Epithelial cell of prostate (primary cell): ENCODE measurements at regions not wholly inside any gene's neighbourhood (a gene's known extent, or its start where the extent isn't known, plus 50 kb on each side); places are given as distances from the start of the nearest gene placed in this dataset.
A peak's percentile ranks its signal among the peaks of the same experiment; 100 is the strongest.
"Not testable (repeated sequence)": the region's sequence is repeated elsewhere in the genome, so short reads cannot be mapped to it uniquely, and the experiment has no call there.

ENCODE experiments used
- DNase-seq: peaks from one replicate; pipeline ENCODE4 v3.0.0-alpha.2; 2011; ENCODE audit warnings: low read depth, low spot score
- H3K27ac ChIP-seq: fragments of 450-650 bp; 2 replicates; pipeline ENCODE4 v1.5.1; 2017; ENCODE audit warnings: mild to moderate bottlenecking

DNA sequence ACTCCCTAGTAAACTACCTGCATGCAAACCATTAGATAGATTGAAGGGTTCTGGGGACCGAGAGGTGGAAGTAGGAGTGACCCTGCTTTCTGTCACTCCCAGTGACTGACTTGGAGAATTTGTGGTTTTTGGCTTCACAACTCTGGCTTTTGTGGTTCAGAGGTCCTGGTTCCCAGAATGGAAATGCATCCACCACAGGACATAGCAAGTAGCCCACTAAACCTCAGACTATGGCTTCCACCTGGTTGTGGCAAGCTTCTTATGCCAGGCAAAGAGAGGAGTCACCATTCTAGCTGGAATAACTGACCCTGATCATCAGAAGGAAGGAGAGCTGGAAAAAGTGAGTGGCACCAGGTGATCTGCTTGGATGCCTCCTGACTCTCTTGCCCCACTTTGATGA is 162.4 kb upstream of the TMEM260 start:
- H3K27ac ChIP-seq, result no peak overlapping the region
- no peak for DNase-seq

GRCh38 chr14:56419750-56420149 is 159.8 kb upstream of the TMEM260 start:
- DNase-seq, result no peak
- no peak overlapping the region for H3K27ac ChIP-seq

GRCh38 chr14:56422221-56422620 is 157.4 kb upstream of the TMEM260 start:
- DNase-seq, result no peak
- no peak overlapping the region for H3K27ac ChIP-seq

GRCh38 chr14:56422703-56423213 is 156.8 kb upstream of the TMEM260 start:
- peak; percentile 2 for DNase-seq
- no peak overlapping the region for H3K27ac ChIP-seq

GRCh38 chr14:56423544-56423943 is 156.1 kb upstream of the TMEM260 start:
- DNase-seq, result no peak

DNA sequence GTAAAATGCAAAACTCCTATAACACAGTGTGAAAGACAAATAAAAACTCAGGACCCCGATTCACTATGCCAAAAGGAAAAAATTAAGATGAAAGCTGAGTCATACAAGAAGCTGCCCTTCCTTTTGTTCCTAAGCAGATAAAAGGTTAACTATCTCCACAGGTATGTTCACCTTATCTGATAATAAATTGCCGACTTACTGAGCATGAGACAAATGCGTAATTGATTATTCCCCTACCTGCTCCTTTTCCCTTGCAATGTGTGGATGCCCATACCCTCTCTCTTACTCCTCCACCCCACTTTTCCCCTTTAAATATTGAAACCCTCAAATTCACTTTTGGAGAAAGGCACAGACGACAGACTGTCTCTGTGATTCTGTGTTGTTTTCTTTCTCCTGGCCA is 148.6 kb upstream of the TMEM260 start:
- no peak overlapping the region for H3K27ac ChIP-seq
- DNase-seq, result no peak

More at GRCh38 chr14:56423544-56423943, 156.1 kb upstream of the TMEM260 start:
- no peak overlapping the region for H3K27ac ChIP-seq

DNA sequence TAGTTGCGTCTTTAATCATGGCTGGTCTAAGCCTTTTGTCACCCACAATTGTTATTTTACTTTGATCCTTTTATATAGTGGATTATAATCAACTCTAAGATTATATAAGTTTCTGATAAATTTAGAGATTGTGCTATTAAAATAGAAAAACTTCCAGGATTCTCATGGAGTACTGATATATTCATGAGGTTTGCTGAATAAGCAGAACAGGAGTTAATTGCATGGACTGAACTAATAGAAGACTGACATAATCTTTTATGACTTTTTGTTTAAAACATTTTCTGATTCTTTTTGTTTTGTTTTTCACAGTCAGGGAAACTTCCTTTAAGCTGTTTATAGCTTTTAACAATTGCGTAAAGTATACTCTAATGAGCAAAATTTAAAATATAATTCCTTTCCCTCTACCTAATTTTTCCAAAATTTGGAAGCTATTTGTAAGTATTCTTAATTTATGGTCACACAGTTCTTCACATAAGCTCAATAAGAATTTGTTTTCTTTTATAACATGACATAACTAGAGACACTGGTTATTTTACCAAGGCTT is 129.9 kb upstream of the TMEM260 start:
- H3K27ac ChIP-seq, result no peak overlapping the region
- no peak for DNase-seq

- no peak overlapping the region for H3K27ac ChIP-seq
Observed at GRCh38 chr14:56452940-56453339, 126.7 kb upstream of the TMEM260 start.

GRCh38 chr14:56454680-56455079 is 124.9 kb upstream of the TMEM260 start:
- not testable (repeated sequence) for DNase-seq, H3K27ac ChIP-seq

More at GRCh38 chr14:56452940-56453339, 126.7 kb upstream of the TMEM260 start:
- no peak for DNase-seq

DNA sequence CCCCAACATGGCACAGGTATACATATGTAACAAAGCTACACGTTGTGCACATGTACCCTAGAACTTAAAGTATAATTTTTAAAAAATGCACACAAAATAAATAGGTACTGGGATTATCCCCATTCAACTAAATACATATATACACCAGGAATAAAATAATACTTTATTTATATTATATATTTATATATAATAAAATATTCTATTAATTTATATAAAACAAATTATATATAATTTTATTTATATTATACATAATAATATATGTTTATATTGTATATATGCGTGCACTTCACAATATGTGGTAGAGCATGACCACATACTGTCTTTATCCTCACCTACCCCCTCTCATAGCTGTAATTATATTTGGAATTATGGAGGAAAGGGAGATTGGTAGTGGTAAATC is 119.1 kb upstream of the TMEM260 start:
- H3K27ac ChIP-seq, result no peak overlapping the region
- no peak for DNase-seq

GRCh38 chr14:56461276-56462275 is 118.0 kb upstream of the TMEM260 start:
- H3K27ac ChIP-seq, result no peak overlapping the region
- no peak for DNase-seq

GRCh38 chr14:56463271-56463890 is 116.2 kb upstream of the TMEM260 start:
- no peak for DNase-seq
- no peak overlapping the region for H3K27ac ChIP-seq

DNA sequence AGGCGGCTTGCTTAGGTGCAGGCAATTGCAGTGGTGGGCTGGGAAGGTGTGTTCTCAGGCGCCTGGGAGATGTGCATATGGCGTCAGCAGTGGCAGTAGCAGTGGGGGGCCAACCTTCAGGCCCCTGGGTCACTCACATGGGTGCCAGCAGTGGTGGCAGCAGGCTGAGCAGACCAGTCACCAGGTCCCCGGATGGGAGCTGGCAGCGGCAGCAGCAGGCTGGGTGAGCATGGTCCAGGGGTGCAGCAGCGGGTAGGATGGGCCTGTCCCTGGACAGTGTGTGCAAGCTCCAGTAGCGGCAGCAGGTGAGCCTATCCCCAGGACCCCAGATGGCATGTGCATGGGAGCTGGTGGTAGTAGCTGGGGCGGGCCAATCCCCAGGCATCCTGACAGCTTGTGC is 108.5 kb upstream of the TMEM260 start:
- no peak for DNase-seq
- no peak overlapping the region for H3K27ac ChIP-seq

GRCh38 chr14:56474419-56475022 is 105.1 kb upstream of the TMEM260 start:
- DNase-seq, result no peak
- no peak overlapping the region for H3K27ac ChIP-seq

- H3K27ac ChIP-seq, result no peak overlapping the region
- DNase-seq, result no peak
Observed at GRCh38 chr14:56482310-56482911, 97.2 kb upstream of the TMEM260 start.

- H3K27ac ChIP-seq, result peak overlapping the region; percentile 65
- DNase-seq, result peak; percentile 5
Observed at GRCh38 chr14:56487090-56487667, 92.4 kb upstream of the TMEM260 start.

DNA sequence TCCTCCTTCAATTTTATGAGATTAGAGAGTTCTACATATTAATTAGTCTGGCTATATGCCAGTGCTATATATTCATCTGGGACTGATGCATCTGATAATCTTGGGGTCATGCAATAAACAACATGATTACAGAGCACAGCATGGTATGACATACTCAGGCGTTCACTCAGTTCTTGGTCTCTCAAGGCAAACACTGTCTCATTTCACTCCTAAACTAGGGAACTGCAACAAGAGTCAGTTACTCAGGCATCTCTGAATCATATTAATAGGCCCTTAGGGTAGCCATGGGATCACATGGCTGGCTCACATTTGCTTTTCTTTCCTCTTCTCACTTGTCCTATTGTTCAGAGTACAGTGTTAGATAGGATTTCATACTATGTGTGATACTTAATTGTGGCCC is 91.8 kb upstream of the TMEM260 start:
- DNase-seq, result peak; percentile 84
- H3K27ac ChIP-seq, result peak overlapping the region; percentile 65

DNA sequence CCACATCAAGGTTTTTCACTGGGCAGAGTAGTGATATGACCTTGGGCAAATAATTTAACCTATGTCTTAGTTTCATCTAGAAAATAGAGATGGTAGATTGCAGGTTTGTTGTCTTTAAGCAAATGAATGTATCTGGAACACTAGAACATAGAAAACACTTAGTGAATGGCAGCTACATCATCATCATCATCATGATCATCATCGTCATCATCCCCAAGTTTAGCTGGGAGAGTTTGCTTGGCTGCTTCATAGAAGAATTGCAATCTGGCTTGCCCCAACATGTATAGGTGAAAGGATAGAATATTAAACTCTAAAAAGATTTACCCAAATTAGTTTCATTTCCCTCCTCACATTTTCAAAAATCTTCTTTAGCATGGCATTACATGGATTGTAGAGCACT is 91.3 kb upstream of the TMEM260 start:
- no peak for DNase-seq
- peak overlapping the region; percentile 65 for H3K27ac ChIP-seq

GRCh38 chr14:56490379-56490778 is 89.2 kb upstream of the TMEM260 start:
- no peak for DNase-seq

More at GRCh38 chr14:56490379-56490778, 89.2 kb upstream of the TMEM260 start:
- H3K27ac ChIP-seq, result no peak overlapping the region
